GM12875 (cell line): ENCODE measurements at regions not wholly inside any gene's neighbourhood (a gene's known extent, or its start where the extent isn't known, plus 50 kb on each side); places are given as distances from the start of the nearest gene placed in this dataset.

Source experiments
- H3K4me3 ChIP-seq: one replicate; pipeline ENCODE4 v1.5.1; 2011; ENCODE audit warnings: low read depth, low read length, control low read depth
- TF ChIP-seq, protein P1 (sequence below): IDR thresholded peaks from 2 replicates; pipeline ENCODE4 v1.5.1; 2011; ENCODE audit warnings: low read depth, mild to moderate bottlenecking, control low read depth, inconsistent platforms, low read length, moderate library complexity, borderline replicate concordance; ENCODE audit not compliant: insufficient read depth

DNA sequence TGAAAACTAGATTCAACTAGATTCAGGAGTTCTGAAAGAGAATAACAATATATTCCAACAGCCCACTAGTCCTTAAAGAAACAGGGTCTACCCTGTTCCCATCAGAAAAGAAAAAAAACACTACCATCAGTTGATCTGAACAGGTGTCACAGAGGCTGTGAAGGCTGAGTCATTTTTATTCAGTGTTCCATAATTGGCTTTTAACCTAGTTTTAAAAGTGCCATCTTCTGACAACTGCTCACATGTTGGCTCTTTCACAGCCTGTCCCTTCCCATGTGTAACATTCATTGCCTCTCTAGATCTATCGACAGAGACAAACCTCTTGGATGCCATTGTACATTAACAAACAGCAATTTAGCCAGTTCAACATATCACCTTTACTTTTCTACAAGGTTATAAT lies 243.7 kb downstream of the TBX15 start:
- TF ChIP-seq, protein P1, sequence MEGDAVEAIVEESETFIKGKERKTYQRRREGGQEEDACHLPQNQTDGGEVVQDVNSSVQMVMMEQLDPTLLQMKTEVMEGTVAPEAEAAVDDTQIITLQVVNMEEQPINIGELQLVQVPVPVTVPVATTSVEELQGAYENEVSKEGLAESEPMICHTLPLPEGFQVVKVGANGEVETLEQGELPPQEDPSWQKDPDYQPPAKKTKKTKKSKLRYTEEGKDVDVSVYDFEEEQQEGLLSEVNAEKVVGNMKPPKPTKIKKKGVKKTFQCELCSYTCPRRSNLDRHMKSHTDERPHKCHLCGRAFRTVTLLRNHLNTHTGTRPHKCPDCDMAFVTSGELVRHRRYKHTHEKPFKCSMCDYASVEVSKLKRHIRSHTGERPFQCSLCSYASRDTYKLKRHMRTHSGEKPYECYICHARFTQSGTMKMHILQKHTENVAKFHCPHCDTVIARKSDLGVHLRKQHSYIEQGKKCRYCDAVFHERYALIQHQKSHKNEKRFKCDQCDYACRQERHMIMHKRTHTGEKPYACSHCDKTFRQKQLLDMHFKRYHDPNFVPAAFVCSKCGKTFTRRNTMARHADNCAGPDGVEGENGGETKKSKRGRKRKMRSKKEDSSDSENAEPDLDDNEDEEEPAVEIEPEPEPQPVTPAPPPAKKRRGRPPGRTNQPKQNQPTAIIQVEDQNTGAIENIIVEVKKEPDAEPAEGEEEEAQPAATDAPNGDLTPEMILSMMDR, result no peak
- H3K4me3 ChIP-seq, result no peak overlapping the region

DNA sequence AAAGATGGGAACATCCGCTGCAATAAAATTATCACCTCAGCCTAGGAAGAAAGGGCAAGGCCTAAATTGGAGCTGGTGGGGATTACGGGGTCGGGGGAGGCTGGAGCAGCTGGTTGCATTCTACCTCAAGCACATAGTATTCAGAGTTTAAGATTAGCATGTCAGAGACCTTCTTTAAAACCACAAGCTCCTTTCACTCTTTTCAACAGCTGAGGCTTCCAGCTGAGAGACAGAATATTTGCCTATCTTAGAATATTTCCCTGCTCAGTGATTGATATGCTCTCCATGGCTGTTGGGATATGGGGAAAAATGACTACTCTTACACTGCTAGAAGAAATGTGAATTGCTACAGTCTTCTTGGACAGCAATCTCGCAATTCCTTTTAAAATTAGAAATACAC lies 248.6 kb downstream of the TBX15 start:
- TF ChIP-seq, protein P1, result no peak

DNA sequence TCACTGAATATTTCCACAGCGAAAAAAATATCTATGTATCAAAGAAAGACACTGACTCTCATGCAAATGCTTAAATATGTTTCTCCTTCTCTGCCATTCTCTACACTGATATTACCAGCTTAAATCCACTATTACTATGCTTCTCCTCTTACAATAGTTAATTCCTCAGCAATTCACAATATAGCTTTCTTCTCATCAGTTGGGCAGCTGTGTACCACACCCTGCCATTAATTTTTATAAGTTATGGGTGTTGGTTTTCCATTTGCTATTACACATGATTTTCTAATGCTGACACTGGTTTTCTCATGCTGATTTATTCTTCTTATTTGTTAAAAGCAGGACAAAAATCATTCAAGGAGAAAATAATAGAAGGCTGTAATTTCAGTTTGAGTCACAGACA lies 251.8 kb downstream of the TBX15 start:
- H3K4me3 ChIP-seq, result no peak overlapping the region
- TF ChIP-seq, protein P1, result no peak

More for the DNA sequence above, 248.6 kb downstream of the TBX15 start:
- H3K4me3 ChIP-seq, result no peak overlapping the region

DNA sequence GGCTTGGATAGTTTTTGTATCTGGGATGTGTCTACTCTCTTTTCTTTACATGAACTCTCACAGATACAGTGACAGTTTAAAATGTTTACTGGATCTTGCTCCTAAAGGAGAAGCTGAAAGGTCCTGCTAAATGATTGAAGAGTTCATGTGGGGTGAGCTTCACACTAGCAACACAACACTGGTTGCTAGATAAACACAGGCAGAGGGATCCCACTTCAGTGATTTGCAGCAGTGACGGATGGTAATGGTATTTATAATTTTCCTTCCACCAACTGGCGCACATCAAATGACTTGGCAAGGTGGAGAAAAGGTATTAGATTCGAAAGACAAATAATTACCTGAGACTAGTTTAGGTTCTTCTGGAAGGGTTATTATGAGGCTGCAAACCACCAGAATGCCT lies 270.2 kb downstream of the TBX15 start:
- no peak overlapping the region for H3K4me3 ChIP-seq
- TF ChIP-seq, protein P1, result no peak

DNA sequence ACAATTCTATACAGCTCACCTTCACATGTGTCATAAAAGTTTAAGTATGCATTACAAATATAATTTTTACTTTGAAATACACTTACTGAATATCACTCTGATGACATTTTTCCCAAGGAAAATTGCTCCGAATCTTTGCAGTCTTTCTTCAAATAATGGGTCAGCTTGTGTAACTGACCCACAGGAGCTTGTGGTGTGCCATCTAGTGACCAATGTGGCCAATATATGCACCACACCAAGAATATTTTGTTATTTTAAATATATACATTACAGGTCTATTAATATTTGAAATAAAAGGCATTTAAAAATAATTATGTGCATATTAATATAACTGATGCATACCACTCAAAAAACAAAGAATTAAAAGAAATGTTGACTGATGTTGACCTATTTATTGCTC lies 271.4 kb downstream of the TBX15 start:
- TF ChIP-seq, protein P1, result no peak
- H3K4me3 ChIP-seq, result no peak overlapping the region

DNA sequence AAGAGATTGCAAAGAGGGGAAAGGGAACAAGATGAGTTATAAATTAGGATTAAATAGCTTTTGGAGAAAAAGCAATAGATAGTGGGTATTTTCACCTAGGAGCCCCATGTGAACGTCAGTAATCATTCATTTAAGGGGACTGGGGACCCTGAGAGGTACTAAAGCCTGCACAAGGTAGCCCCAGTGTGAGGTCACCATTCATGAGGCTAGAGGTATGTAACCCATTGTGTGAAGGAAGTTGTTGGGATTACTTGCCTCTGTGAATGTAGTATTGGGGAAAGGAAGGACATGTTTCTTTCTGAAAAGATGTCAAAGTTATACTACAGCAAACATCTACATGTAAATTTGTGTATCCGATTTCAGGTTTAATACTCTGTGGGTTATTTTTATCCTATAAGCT lies 276.8 kb downstream of the TBX15 start:
- TF ChIP-seq, protein P1, result no peak
- H3K4me3 ChIP-seq, result no peak overlapping the region

DNA sequence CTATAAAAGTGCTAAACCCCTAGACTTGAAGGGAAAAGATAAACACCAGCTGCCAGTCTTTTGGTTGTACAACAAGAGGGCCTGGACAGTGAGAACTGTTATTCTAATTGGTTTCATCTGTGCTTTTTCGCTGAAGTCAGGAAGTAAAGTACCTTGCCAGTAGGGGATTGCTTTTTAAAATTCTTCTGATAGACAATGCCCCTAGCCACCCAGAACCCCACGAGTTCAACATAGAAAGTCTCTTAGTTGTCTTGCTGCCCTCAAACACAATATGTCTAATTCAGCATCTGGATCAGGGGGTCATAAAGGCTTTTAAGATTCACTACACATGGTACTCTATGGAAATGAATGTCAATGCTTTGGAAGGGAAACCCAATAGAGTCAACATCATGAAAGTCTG lies 289.2 kb downstream of the TBX15 start:
- no peak overlapping the region for H3K4me3 ChIP-seq
- TF ChIP-seq, protein P1, result no peak
